Stimulated activated naive CD8-positive, alpha-beta T cell treated with anti-CD3 and anti-CD28 coated beads, Interleukin-15, Interleukin-2, amounts not matched to agents 100 ng/mL and 50 ng/mL, for 24 hours (primary cell): ENCODE measurements at regions not wholly inside any gene's neighbourhood (a gene's known extent, or its start where the extent isn't known, plus 50 kb on each side); places are given as distances from the start of the nearest gene placed in this dataset.

Experiments used
- H3K27ac Mint-ChIP-seq: one replicate; pipeline ENCODE4 v1.8.0; 2021; ENCODE audit warnings: mild to moderate bottlenecking, mixed read lengths
- H3K27me3 Mint-ChIP-seq: one replicate; pipeline ENCODE4 v1.8.0; 2021; ENCODE audit warnings: mixed read lengths
- H3K36me3 Mint-ChIP-seq: one replicate; pipeline ENCODE4 v1.8.0; 2021; ENCODE audit warnings: low read depth, mixed read lengths
- H3K4me1 Mint-ChIP-seq: one replicate; pipeline ENCODE4 v1.8.0; 2021; ENCODE audit warnings: low read depth, mixed read lengths
- H3K4me3 Mint-ChIP-seq: one replicate; pipeline ENCODE4 v1.8.0; 2021; ENCODE audit warnings: mild to moderate bottlenecking, mixed read lengths
- H3K9me3 Mint-ChIP-seq: one replicate; pipeline ENCODE4 v1.8.0; 2021; ENCODE audit warnings: mixed read lengths

DNA sequence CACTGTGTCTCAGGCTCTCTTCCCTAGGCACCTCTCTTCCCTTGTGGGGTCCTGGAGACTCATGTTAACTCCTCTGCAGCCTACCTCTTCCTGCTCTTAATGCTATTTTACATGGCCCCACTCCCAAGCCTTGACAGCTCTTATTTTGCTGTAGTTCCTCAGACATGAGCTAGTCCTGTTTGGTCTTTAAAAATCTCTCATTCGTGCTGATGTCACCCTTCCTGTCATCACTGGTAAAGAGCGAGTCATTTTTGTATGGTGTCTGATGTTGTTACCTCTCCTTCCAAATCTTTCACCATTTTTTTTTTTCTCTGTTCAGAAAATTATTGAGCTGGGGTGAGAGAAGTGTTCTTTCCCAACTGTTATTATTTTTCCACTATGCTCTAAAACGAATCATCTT lies 84.8 kb upstream of the ZBED5 start:
- Mint-ChIP-seq H3K27ac (no peak overlapping the region), H3K4me1 (no peaks in the 10 kb centered on the region), H3K27me3 (peaks cover under 1% of the 10 kb centered on the region), H3K4me3 (no peak overlapping the region), H3K9me3 (no peaks in the 10 kb centered on the region), H3K36me3 (no peaks in the 10 kb centered on the region)

GRCh38 chr11:10941871-10942270 lies 84.0 kb upstream of the ZBED5 start:
- Mint-ChIP-seq H3K9me3 (no peaks in the 10 kb centered on the region), H3K4me1 (no peaks in the 10 kb centered on the region), H3K27ac (no peak overlapping the region), H3K36me3 (no peaks in the 10 kb centered on the region), H3K4me3 (no peak overlapping the region), H3K27me3 (no peaks in the 10 kb centered on the region)

GRCh38 chr11:10941414-10941813 lies 83.6 kb upstream of the ZBED5 start:
- H3K9me3 Mint-ChIP-seq, result no peaks in the 10 kb centered on the region

GRCh38 chr11:10938650-10939387 lies 81.0 kb upstream of the ZBED5 start:
- H3K27me3 Mint-ChIP-seq, result peaks cover 13% of the 10 kb centered on the region
- H3K36me3 Mint-ChIP-seq, result no peaks in the 10 kb centered on the region
- no peaks in the 10 kb centered on the region for H3K9me3 Mint-ChIP-seq
- no peak overlapping the region for H3K4me3 Mint-ChIP-seq
- peaks cover 4% of the 10 kb centered on the region for H3K4me1 Mint-ChIP-seq
- no peak overlapping the region for H3K27ac Mint-ChIP-seq

More at GRCh38 chr11:10941414-10941813, 83.6 kb upstream of the ZBED5 start:
- H3K27ac Mint-ChIP-seq, result no peak overlapping the region
- no peaks in the 10 kb centered on the region for H3K27me3 Mint-ChIP-seq
- no peak overlapping the region for H3K4me3 Mint-ChIP-seq
- H3K4me1 Mint-ChIP-seq, result no peaks in the 10 kb centered on the region
- H3K36me3 Mint-ChIP-seq, result no peaks in the 10 kb centered on the region

GRCh38 chr11:10938231-10938630 lies 80.4 kb upstream of the ZBED5 start:
- H3K4me3 Mint-ChIP-seq, result no peak overlapping the region
- H3K27ac Mint-ChIP-seq, result no peak overlapping the region
- H3K27me3 Mint-ChIP-seq, result peaks cover 19% of the 10 kb centered on the region
- H3K36me3 Mint-ChIP-seq, result no peaks in the 10 kb centered on the region
- peaks cover 6% of the 10 kb centered on the region for H3K4me1 Mint-ChIP-seq
- H3K9me3 Mint-ChIP-seq, result no peaks in the 10 kb centered on the region

DNA sequence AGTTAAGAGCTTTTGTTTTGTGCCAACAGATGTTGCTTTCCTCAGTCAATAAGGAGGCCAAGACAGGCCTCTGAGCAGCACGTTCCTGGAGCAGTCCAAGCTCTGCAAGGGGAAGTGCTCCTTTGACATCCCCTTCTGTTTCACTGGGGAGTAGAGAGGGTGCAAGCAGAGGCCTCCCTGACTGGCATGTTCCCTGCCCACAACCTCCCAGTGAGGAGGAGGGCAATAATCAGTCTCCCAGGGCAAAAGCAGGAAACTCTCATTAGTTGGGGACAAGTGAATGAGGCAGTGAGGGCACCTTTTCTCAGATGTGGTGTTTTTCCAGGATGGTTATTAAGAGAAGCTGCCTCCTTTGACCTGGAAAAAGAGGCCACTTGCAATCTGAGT lies 79.5 kb upstream of the ZBED5 start:
- H3K9me3 Mint-ChIP-seq, result no peaks in the 10 kb centered on the region
- no peak overlapping the region for H3K27ac Mint-ChIP-seq
- H3K27me3 Mint-ChIP-seq, result peaks cover 25% of the 10 kb centered on the region
- H3K36me3 Mint-ChIP-seq, result no peaks in the 10 kb centered on the region
- H3K4me1 Mint-ChIP-seq, result peaks cover 6% of the 10 kb centered on the region
- no peak overlapping the region for H3K4me3 Mint-ChIP-seq

DNA sequence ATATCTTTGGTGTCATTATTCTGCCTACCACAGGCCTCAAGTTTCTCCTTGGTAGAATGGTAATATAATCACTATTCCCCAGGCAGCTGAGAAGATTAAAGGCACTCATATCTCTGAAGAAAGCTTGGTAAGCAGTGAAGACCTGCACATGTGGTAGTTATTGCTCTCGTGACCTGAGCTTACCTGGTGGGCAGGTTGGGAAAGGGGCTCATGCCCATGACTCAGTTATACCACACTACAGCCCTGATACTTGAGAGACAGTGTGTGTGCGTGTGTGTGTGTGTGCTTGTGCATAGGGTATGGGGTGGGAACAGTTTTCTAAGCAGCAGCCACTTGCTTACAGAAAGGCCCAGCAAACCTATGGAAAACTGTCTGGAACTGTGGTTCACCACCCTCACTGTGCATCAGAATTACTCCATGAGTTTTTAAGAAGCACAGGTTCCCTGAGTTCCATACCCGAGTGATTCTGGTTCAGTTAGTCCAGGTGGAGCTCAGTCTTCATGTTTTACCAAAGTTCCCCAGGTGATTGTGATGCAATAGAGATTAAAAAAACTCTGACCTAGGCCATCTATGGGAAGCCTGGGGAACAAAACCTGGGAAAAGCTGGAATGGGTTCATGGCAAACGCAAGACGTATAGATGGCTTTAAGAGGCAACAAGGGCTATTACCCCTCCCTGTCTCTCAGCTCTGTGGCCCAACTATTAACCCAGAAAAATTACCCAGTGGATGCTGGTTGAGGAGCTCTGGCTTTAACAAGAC lies 79.0 kb upstream of the ZBED5 start:
- no peaks in the 10 kb centered on the region for H3K9me3 Mint-ChIP-seq
- H3K27me3 Mint-ChIP-seq, result peaks cover 25% of the 10 kb centered on the region

DNA sequence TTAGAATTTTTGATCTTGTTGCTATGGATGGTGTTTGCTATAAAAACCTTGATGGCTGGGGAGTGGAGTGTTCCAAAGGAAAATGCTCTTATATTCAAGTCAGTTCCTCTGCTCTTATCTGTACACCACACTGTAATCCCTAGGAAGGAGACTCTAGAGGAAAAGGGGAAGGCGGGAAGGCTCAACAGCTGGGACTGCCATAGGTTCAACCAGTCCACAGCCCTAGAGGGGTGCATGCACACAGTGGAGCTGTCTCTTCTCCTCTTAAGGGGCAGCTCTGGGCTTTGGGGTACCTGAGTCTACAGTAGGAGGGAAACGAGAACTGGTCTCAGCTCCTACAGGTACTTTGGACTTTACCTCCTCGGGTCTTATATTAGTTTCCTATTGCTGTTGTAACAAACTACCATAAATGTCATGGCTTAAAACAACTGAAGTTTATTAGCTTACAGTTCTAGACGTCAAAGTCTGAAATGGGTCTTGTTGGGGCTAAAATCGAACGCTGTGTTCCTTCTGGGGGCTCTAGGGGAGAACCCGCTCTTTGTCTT lies 77.2 kb upstream of the ZBED5 start:
- no peak overlapping the region for H3K4me3 Mint-ChIP-seq
- peaks cover 17% of the 10 kb centered on the region for H3K4me1 Mint-ChIP-seq
- H3K27ac Mint-ChIP-seq, result no peak overlapping the region
- peaks cover 36% of the 10 kb centered on the region for H3K27me3 Mint-ChIP-seq
- H3K9me3 Mint-ChIP-seq, result no peaks in the 10 kb centered on the region
- no peaks in the 10 kb centered on the region for H3K36me3 Mint-ChIP-seq

More for the DNA sequence above, 79.0 kb upstream of the ZBED5 start:
- H3K4me1 Mint-ChIP-seq, result peaks cover 6% of the 10 kb centered on the region
- no peak overlapping the region for H3K4me3 Mint-ChIP-seq
- H3K27ac Mint-ChIP-seq, result no peak overlapping the region
- H3K36me3 Mint-ChIP-seq, result no peaks in the 10 kb centered on the region

DNA sequence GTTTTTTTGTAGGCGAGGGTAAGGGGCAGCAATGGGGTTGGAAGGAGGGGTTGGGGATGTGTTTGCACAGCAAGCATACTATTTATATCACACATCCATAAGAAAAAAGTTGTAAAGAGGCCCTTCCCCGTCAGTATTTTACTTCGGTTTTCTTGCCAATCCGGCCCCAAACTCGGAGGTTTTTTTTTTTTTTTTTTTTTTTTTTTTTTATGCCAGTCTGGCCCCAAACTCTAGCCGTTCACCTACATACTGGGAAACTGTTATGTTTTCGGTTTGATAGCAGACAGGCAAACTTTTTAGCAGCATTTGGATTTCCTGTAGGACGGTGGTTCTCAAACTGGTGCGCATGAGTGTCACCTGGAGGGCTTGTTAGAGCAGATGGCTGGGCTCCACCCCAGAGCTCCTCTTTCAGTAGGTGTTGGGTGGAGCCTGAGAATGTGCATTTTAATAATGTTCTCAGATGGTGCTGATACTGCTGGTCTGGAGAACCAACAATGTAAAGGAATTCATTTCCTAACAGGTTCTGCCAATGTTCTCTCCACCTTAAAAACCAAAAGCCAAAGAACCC lies 76.5 kb upstream of the ZBED5 start:
- Mint-ChIP-seq H3K4me1 (peaks cover 17% of the 10 kb centered on the region), H3K9me3 (no peaks in the 10 kb centered on the region), H3K27ac (no peak overlapping the region), H3K36me3 (no peaks in the 10 kb centered on the region), H3K4me3 (peak overlapping the region; percentile 83), H3K27me3 (peaks cover 36% of the 10 kb centered on the region)

DNA sequence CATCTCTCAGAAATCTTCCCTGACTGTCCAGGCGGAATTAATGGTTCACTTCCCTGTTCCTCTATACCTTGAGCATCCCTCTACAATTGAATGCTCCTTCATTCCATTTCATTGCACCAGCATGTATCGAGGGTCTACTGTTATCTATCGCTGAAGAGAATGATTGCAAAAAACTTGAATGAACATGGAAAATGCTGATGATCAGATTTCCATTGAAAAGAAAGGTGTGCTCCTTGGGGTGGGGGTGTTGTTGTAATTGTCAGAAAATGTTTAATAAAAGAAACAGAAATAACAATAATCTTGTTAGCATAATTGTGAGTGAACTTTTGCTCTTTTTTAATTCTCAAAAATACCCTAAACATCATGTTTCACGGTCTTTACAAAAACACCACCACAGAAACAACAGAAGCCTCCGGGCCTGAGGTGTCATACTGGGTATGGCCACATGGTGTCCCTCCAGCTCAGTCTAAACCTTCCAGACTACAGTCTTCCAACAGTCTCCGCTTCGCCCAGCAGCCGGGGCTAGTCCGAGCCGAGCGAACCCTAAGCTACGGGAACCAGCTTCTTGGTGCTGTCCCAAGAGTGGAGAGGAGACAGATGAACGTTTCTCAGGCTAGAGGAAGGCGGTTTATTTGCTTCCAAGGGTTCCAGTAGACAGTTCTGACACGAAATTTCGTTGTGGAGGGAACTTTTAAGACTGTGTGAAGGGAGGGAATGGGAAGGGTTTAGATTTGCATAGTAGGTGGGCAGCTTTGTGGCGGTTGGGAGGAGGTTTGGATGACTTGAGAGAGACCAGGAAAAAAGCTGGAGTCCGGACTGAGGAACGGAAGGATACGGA lies 75.8 kb upstream of the ZBED5 start:
- Mint-ChIP-seq H3K27me3 (peaks cover 42% of the 10 kb centered on the region), H3K4me1 (peaks cover 17% of the 10 kb centered on the region), H3K36me3 (no peaks in the 10 kb centered on the region), H3K9me3 (no peaks in the 10 kb centered on the region), H3K4me3 (peak overlapping the region; percentile 83), H3K27ac (no peak overlapping the region)

- Mint-ChIP-seq H3K27me3 (peaks cover 46% of the 10 kb centered on the region), H3K4me3 (no peak overlapping the region), H3K27ac (no peak overlapping the region), H3K36me3 (no peaks in the 10 kb centered on the region), H3K9me3 (no peaks in the 10 kb centered on the region), H3K4me1 (peaks cover 17% of the 10 kb centered on the region)
These were observed 75.1 kb upstream of the ZBED5 start for GRCh38 chr11:10932976-10933375.

DNA sequence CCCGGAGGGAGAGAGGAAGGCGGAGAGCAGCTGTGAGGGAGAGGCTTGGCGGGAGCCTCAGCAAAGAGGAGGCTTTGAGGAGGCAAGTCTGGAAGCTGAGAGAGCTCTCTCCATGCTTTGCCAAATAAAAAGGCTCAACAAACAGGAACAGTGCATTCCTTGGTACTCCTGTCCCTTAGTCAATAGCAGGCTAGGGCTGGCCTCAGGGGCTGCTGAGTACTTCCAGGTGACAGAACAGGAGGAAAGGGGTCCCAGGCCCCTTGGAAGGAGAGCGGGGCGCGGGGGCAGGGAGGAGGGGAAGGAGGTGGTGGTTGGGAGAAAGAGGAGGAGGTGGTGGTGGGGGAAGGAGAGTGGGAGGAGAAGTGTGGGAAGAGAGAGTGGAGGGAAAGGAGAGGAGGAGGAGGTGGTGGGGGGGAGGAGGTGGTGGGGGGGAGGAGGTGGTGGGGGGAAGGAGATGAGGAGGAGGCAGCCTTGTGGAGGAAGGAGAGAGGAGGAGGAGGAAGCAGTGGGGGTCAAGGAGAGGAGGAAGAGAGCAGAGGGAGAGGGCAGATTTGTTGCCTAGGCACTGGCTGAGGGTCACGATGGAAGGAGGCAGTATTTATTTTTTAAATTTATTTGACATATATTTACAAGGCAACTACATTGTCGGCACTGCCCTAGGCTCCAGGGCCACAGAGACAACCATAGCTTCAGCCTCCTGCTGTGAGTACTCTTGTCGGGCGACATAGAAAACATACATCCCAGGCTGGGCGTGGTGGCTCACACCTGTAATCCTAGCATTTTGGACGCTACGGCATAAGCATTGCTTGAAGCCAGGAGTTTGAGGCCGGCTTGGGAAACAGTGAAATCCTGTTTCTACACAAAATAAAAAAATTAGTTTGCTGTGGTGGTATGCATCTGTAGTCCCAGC lies 74.2 kb upstream of the ZBED5 start:
- peak overlapping the region; percentile 31 for H3K27ac Mint-ChIP-seq
- peaks cover 46% of the 10 kb centered on the region for H3K27me3 Mint-ChIP-seq
- H3K4me3 Mint-ChIP-seq, result peak overlapping the region; percentile 70
- H3K9me3 Mint-ChIP-seq, result no peaks in the 10 kb centered on the region
- peaks cover 17% of the 10 kb centered on the region for H3K4me1 Mint-ChIP-seq
- H3K36me3 Mint-ChIP-seq, result no peaks in the 10 kb centered on the region

DNA sequence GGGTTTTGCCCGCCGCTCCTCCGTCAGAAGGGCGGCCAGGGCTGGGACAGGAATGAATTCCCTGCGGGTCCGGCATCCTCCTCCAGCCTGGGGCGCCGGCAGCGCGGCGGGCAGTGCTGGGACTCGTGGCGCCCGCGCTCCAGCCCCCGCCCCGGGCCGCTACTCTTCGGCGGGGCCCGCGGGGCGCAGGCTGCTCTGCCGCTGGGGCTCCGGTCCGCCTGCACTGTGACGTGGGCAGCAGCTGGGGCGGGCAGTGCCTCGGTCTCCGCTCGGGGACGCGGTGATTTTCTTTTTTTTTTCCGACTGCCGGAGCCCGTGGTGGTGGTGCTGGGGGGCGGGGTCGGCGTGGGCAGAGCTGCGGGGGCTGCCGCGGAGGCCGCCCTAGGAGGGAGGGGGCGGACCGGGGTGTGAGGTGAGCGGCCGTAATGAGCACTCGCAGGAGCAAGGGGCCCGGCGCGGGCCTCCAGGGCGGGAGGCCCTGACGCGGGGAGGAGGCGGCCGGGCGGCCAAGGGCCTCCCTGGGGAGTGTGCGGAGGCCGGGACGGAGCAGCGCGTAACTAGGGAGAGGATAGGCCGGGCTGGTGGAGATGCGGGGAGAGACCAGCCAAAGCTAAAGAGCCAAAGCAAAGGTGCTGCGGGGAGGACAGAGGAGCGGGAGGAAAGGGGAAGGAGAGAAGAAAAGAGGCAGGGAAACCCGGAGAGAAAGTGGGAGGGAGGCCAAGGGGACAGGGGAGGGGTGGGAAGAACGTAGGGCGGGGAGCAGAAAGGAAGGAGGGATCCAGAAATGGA lies 73.3 kb upstream of the ZBED5 start:
- Mint-ChIP-seq H3K4me1 (peaks cover 17% of the 10 kb centered on the region), H3K27me3 (peaks cover 46% of the 10 kb centered on the region), H3K9me3 (no peaks in the 10 kb centered on the region), H3K36me3 (no peaks in the 10 kb centered on the region), H3K4me3 (peak overlapping the region; percentile 70), H3K27ac (peak overlapping the region; percentile 31)
